K562 (cell line): ENCODE measurements at regions not wholly inside any gene's neighbourhood (a gene's known extent, or its start where the extent isn't known, plus 50 kb on each side); places are given as distances from the start of the nearest gene placed in this dataset.

ENCODE experiments used
- SIX5 ChIP-seq, 2 experiments: IDR thresholded peaks; 2 replicates each; pipeline ENCODE4 v1.6.1; 2011; ENCODE audit warnings: low read length in 2 of 2, borderline replicate concordance in 1 of 2, low read depth in 1 of 2, mild to moderate bottlenecking in 1 of 2, moderate library complexity in 1 of 2; ENCODE audit not compliant: insufficient read depth in 1 of 2
- THRAP3 ChIP-seq: fragments of 450-650 bp; IDR thresholded peaks from 2 replicates; pipeline ENCODE4 v1.6.1; 2016; ENCODE audit warnings: mild to moderate bottlenecking, inconsistent platforms, borderline replicate concordance
- ZBTB33 ChIP-seq: sonication (generic); formaldehyde crosslinking; IDR thresholded peaks from 2 replicates; pipeline ENCODE4 v1.8.1; 2023; ENCODE audit warnings: mild to moderate bottlenecking, missing genetic modification reagents

DNA sequence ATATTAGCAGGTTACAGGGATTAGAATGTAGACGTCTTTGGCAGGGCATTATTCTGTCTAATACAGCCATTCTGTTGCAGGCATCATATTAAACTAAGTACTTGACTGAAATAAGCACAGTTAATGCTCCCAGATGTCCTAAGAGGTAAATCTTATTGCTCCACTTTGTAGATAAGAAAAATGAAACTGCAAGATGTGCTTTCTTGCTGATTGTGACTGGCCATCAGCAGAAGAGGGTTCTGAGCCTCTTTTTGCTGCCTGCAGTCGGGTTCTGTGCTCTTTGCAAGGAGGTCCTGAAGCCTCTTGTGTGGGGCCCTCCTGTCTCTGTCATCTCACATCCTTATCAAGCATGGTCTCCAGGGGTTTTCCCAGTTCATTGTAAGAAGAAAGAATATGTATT lies 167.1 kb downstream of the KCNJ2 start:
- TF ChIP-seq SIX5 (IDR thresholded peaks at IDR 0.05; ENCODE audit: borderline replicate concordance in 1 of 2, insufficient read depth in 1 of 2, low read depth in 1 of 2, low read length in 2 of 2): no peak
- no peak for TF ChIP-seq THRAP3
- TF ChIP-seq ZBTB33 (CRISPR knock-in tag): no peak
